ENCODE measurements at regions not wholly inside any gene's neighbourhood (a gene's known extent, or its start where the extent isn't known, plus 50 kb on each side); places are given as distances from the start of the nearest gene placed in this dataset.

- TF ChIP-seq PBX3 (IDR thresholded peaks at IDR 0.05) (no peak), TCF12 (IDR thresholded peaks at IDR 0.05) (no peak), JUND (IDR thresholded peaks at IDR 0.05) (no peak), ZBTB33 (IDR thresholded peaks at IDR 0.05; ENCODE audit: borderline replicate concordance, low read depth) (no peak), TEAD4 (IDR thresholded peaks at IDR 0.05; ENCODE audit: borderline replicate concordance, insufficient read depth) (no peak)
Observed at GRCh38 chr3:4907643-4908432, 71.4 kb upstream of the BHLHE40 start (continued).

GRCh38 chr3:4908433-4909156, 70.6 kb upstream of the BHLHE40 start:
- peaks cover 0 to 7% of the 10 kb centered on the region in 2 experiments; a peak in 3 of 4 replicates for H3K4me1 ChIP-seq (ENCODE audit: control insufficient read depth in 1 of 2, insufficient read depth in 2 of 2, low read depth in 1 of 2, low read length in 1 of 2)
- H3F3A ChIP-seq (replicated peaks; ENCODE audit: insufficient read depth) = no peaks in the 10 kb centered on the region
- no peaks in the 10 kb centered on the region for H3K9me2 ChIP-seq
- POLR2A ChIA-PET = no interaction called here
- no peak overlapping the region for H2AFZ ChIP-seq (ENCODE audit: low read depth)
- H3K4me3 ChIP-seq (ENCODE audit: low read depth in 2 of 2, low read length in 1 of 2) = no peak overlapping the region
- H3K27me3 ChIP-seq (ENCODE audit: insufficient read depth) = no peaks in the 10 kb centered on the region
- H3K4me2 ChIP-seq = no peak overlapping the region
- no peak overlapping the region for H3K9ac ChIP-seq
- CTCF ChIA-PET = interaction anchor here (1.0 kb wide), 1 partner anchor 35 kb away, joined by 3 read pairs; no protein-coding TSS in a partner anchor
- no peak for TF ChIP-seq IRF3 (IDR thresholded peaks at IDR 0.05; ENCODE audit: low read depth, low read length)
- no peak for DNase-seq
- no peaks in the 10 kb centered on the region for H3K79me2 ChIP-seq (ENCODE audit: insufficient read depth)
- H4K20me1 ChIP-seq (ENCODE audit: insufficient read depth) = no peaks in the 10 kb centered on the region
- no peaks in the 10 kb centered on the region for H3K36me3 ChIP-seq (replicated peaks in 1 of 2; ENCODE audit: control insufficient read depth in 1 of 2, insufficient read depth in 2 of 2, low read length in 1 of 2)
- WGBS (ENCODE audit: low lambda C conversion rate) = 93% methylated on average over 8 of the region's 8 CpGs
- H3K9me3 ChIP-seq = no peaks in the 10 kb centered on the region
- H3K27ac ChIP-seq (ENCODE audit: low read depth in 2 of 2, low read length in 1 of 2) = no peak overlapping the region

- no peak overlapping the region for H2AFZ ChIP-seq (ENCODE audit: low read depth)
- POLR2A ChIA-PET = no interaction called here
- no peaks in the 10 kb centered on the region for H3K27me3 ChIP-seq (ENCODE audit: insufficient read depth)
- no peak for TF ChIP-seq GATA2 (CRISPR knock-in tag; IDR thresholded peaks at IDR 0.05)
- TF ChIP-seq REST (IDR thresholded peaks at IDR 0.05; ENCODE audit: low read depth, low read length) = no peak
- TF ChIP-seq POLR2AphosphoS5 (IDR thresholded peaks at IDR 0.05; ENCODE audit: low read depth, low read length) = no peak
- TF ChIP-seq CHD2 (IDR thresholded peaks at IDR 0.05; ENCODE audit: low read length, partially characterized antibody) = no peak
- no peak for TF ChIP-seq JUND (IDR thresholded peaks at IDR 0.05)
- no peak for TF ChIP-seq MEF2A (IDR thresholded peaks at IDR 0.05; ENCODE audit: borderline replicate concordance, low read depth)
- TF ChIP-seq YY1 (IDR thresholded peaks at IDR 0.05; ENCODE audit: low read depth) = no peak
- no peak for TF ChIP-seq RXRA (IDR thresholded peaks at IDR 0.05; ENCODE audit: borderline replicate concordance, low read depth)
- no peak for TF ChIP-seq CTCF (IDR thresholded peaks at IDR 0.05)
Observed at GRCh38 chr3:4914464-4914863, 64.8 kb upstream of the BHLHE40 start.

More at GRCh38 chr3:4914464-4914863, 64.8 kb upstream of the BHLHE40 start:
- no peaks in the 10 kb centered on the region for H4K20me1 ChIP-seq (ENCODE audit: insufficient read depth)
- no peak overlapping the region for H3K4me3 ChIP-seq (ENCODE audit: low read depth in 2 of 2, low read length in 1 of 2)
- H3K27ac ChIP-seq (ENCODE audit: low read depth in 2 of 2, low read length in 1 of 2) = no peak overlapping the region
- H3K4me1 ChIP-seq (ENCODE audit: control insufficient read depth in 1 of 2, insufficient read depth in 2 of 2, low read depth in 1 of 2, low read length in 1 of 2) = no peaks in the 10 kb centered on the region
- no peaks in the 10 kb centered on the region for H3K79me2 ChIP-seq (ENCODE audit: insufficient read depth)
- no peak overlapping the region for H3K9ac ChIP-seq
- DNase-seq = no peak
- H3F3A ChIP-seq (replicated peaks; ENCODE audit: insufficient read depth) = no peaks in the 10 kb centered on the region
- no peak overlapping the region for H3K4me2 ChIP-seq
- CTCF ChIA-PET = no interaction called here
- 53% methylated on average over 5 of the region's 5 CpGs for WGBS (ENCODE audit: low lambda C conversion rate)
- H3K36me3 ChIP-seq (replicated peaks in 1 of 2; ENCODE audit: control insufficient read depth in 1 of 2, insufficient read depth in 2 of 2, low read length in 1 of 2) = no peaks in the 10 kb centered on the region
- no peaks in the 10 kb centered on the region for H3K9me2 ChIP-seq
- H3K9me3 ChIP-seq = no peaks in the 10 kb centered on the region
